ENCODE measurements at regions not wholly inside any gene's neighbourhood (a gene's known extent, or its start where the extent isn't known, plus 50 kb on each side); places are given as distances from the start of the nearest gene placed in this dataset.

GRCh38 chr4:117327491-117327890 lies 242.1 kb upstream of the TRAM1L1 start:
- no peak for DNase-seq

GRCh38 chr4:117328333-117328732 lies 243.0 kb upstream of the TRAM1L1 start:
- DNase-seq, result no peak

- no peak for DNase-seq
These were observed 246.4 kb upstream of the TRAM1L1 start for GRCh38 chr4:117331817-117332216.

- no peak for DNase-seq
These were observed 249.2 kb upstream of the TRAM1L1 start for GRCh38 chr4:117334451-117335188.

- no peak for DNase-seq
These were observed 272.1 kb upstream of the TRAM1L1 start for GRCh38 chr4:117357437-117357836.

- no peak for DNase-seq
These were observed 272.5 kb upstream of the TRAM1L1 start for GRCh38 chr4:117357866-117358265.

- DNase-seq, result no peak
These were observed 285.7 kb upstream of the TRAM1L1 start for GRCh38 chr4:117370944-117371668.

- DNase-seq, result no peak
These were observed 289.7 kb upstream of the TRAM1L1 start for GRCh38 chr4:117375101-117375500.

- DNase-seq, result no peak
These were observed 291.3 kb upstream of the TRAM1L1 start for GRCh38 chr4:117376692-117377091.

- DNase-seq, result no peak
These were observed 293.6 kb upstream of the TRAM1L1 start for GRCh38 chr4:117378942-117379341.

GRCh38 chr4:117383468-117383867 lies 298.1 kb upstream of the TRAM1L1 start:
- no peak for DNase-seq

- DNase-seq, result no peak
These were observed 300.1 kb upstream of the TRAM1L1 start for GRCh38 chr4:117385526-117385925.

- no peak for DNase-seq
These were observed 301.7 kb upstream of the TRAM1L1 start for GRCh38 chr4:117387072-117387471.

- no peak for DNase-seq
These were observed 314.9 kb upstream of the TRAM1L1 start for GRCh38 chr4:117400039-117400835.

- DNase-seq, result no peak
These were observed 327.3 kb upstream of the TRAM1L1 start for GRCh38 chr4:117412661-117413060.

GRCh38 chr4:117417856-117418255 lies 332.5 kb upstream of the TRAM1L1 start:
- DNase-seq, result no peak

GRCh38 chr4:117420948-117421347 lies 335.6 kb upstream of the TRAM1L1 start:
- no peak for DNase-seq

GRCh38 chr4:117421706-117422105 lies 336.3 kb upstream of the TRAM1L1 start:
- no peak for DNase-seq

- DNase-seq, result no peak
These were observed 336.9 kb upstream of the TRAM1L1 start for GRCh38 chr4:117422297-117422696.

- DNase-seq, result no peak
These were observed 340.3 kb upstream of the TRAM1L1 start for GRCh38 chr4:117425636-117426035.

- DNase-seq, result no peak
These were observed 343.2 kb upstream of the TRAM1L1 start for GRCh38 chr4:117428536-117428935.

- no peak for DNase-seq
These were observed 343.7 kb upstream of the TRAM1L1 start for GRCh38 chr4:117429061-117429460.

- no peak for DNase-seq
These were observed 344.1 kb upstream of the TRAM1L1 start for GRCh38 chr4:117429506-117429905.

- DNase-seq, result no peak
These were observed 349.0 kb upstream of the TRAM1L1 start for GRCh38 chr4:117434424-117434823.
